GM19397 (cell line): ENCODE measurements at regions not wholly inside any gene's neighbourhood (a gene's known extent, or its start where the extent isn't known, plus 50 kb on each side); places are given as distances from the start of the nearest gene placed in this dataset.

Source experiments
- ATAC-seq: cut with Tn5 transposase; IDR thresholded peaks from one replicate; pipeline ENCODE4 v1.9.1; 2021; ENCODE audit warnings: mild to moderate bottlenecking, moderate library complexity; ENCODE audit not compliant: unreplicated experiment

DNA sequence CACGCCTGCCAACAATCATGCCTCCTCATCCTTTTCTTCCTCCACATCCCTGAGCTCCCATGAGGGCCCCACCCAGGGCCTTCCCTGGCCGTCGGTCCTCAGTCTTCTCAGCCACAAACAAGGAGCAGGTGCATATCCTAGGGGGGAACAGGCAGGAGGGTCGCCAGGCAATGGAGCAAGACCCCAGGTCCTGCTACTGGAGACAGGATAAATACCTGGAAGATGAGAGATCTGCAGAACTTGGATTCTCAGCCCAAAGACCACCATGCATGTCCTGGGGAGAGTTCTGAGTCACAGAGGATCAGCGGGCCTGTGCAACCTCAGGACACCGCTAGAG is 344.7 kb upstream of the TSHZ3 start:
- ATAC-seq, result no peak

DNA sequence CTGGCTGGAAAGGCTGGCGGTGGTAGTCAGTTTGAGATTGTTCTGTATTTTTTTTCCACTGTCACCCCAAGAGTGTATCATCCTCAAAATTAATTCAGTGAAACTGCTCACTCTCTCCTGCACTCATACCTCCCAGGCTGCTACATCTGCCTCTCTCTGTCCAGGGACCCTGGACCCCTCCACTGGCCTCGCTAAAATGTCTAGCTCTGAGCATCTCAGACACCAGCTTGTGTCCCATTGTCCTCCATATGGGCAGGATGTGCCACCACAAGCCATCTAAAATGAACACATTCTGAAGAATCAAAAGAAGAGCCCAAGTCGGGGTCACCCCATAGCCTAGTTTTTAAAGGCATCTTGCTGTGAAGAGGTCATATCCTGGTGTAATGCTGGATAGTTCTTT is 345.5 kb upstream of the TSHZ3 start:
- no peak for ATAC-seq

DNA sequence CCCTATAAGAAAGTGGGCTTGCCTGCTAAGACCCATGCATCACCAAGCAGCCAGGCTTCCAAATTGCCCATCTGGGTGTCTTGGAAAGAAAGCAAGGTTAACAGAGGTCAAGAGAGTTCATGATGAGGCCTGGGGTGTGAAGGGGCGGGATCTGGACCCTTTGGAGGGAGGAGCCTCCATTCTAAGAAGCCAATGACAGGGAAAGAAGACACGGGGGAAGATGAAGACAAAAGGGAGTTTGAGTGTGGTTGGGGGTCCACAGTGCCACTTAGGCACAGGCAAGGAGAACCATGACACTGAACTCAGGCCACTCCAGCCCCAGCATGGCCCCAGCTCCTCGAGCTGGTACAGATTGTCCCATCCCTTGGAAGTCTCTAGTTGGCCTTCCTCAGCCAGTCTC is 350.2 kb upstream of the TSHZ3 start:
- ATAC-seq, result no peak

DNA sequence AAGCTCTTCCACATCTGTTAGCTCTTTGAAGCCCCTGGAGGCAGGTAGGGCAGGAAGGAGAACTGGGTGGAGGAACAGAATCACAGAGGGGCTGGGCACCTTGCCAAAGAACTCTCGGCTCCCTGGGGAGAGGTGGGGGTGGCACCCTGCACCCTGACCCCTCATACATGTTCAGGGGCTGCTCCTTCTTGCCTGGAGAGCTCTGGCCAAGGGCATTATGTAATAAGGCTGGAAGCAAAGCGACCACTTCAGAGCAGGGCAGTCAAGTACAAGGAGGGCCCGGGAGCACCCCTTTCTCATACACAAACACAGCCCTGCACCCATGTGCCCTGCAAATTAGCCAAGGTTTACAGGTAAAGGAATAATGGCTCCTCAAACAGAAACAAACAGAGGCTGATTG is 351.9 kb upstream of the TSHZ3 start:
- no peak for ATAC-seq

DNA sequence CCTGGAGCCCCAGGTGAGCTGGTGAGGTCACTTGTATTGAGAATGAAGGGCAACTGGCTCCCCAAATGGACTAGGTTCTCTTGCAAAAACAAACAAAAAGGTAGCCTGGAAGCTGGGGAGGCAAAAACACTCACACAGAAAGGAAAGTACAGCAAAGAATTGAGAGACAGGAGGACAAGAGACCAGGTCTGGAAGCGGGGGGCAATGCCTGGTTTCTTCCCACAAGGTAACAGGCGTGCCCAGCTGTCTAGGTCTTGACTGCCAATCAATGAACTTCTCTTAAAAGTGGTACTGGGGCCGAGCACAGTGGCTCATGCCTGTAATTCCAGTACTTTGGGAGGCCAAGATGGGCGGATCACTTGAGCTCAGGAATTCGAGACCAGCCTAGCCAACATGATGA is 356.4 kb upstream of the TSHZ3 start:
- no peak for ATAC-seq

DNA sequence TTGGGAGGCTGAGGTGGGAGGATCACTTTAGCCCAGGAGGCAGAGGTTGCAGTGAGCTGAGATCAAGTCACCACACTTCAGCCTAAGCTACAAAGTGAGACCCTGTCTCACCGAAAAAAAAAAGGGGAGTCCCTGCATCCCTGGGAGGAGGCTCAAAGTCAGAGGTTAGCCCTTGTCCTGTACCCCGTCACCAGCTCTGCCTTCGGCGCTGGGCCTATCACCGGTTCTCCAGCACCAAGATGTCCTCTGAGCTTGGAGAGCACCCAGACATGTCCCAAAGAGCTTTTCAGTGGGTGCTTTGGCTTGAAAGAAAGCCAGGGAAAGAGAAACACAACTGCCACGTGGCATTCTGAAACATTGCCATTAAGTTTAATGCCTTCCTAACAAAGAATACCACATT is 356.9 kb upstream of the TSHZ3 start:
- ATAC-seq, result no peak

DNA sequence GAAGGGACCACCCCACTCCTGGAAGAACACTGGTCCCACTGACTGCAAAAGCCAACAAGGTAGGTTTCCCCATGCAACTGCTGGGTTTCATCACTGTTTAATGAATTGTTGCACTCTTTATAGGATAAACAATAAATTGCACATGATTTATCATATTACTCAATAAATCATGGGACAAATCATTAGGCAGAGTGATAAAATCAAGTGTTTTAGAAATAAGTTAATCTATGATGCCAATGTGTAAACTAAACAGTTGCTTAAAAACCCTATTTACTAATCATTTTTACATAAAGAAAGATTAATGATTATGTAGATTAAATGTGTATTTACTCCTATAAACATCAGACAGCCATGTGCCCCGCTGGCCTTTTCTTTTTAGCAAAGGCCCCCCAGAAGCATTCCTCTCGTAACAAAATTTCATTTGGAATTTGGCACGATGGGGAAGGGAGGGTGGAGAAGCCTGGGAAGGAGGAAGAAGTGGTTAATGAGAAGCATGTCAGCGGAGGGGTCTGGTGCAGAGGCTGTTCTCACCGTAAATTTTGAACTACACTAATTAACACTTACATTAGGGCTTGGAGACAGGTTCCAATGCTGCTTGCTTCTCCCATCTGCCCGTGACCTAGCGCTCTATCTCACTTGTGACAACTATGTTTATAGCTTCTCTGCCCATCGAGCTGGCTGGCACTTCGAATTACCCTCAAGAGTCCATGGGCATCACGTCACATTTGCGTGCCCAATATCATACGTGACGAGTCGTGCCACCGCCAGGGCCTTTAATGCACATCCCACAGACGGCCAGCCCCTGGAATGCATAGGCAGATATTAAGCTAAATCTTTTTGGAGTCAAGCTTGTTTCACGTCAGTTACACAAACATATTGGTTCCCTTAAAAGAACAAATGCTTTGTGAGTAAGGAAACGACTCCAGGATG is 357.7 kb upstream of the TSHZ3 start:
- ATAC-seq, result no peak

DNA sequence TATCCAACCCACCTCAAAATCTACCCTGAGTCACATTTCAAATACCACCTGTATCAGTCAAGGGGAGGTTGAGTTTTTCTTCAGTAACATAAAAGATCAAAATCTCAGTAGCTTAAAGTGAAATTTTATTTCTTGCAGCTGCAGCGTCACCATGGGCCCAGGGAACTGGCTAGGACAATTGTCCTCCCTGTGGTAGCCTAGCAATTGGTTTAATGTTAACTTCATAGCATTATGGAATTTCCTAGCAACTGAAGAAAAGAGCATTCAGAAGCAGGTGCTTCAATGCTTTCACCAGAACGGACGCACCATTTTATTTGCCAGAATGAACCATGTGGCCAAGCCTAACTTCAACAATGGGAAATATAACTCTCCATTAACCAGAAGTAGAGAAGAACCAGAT is 359.3 kb upstream of the TSHZ3 start:
- no peak for ATAC-seq

DNA sequence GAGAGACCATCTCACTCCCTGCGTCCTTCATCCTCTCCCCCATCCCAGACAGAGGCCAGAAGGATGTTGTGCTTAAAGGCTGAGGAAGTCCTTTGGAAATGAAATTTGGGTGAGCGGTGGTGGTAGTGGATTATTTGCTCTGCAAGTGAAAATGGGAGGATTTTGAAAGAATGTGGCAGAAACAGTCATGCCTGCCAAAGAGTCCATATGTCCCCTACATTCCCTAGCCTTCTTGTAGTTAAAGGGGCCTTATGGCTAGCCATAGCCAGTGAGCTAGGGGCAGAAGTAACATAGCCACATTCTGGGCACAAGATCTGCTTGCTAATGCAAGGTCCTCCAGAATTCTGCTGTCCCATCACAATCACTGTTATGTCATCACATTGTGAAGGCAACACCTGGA is 360.2 kb upstream of the TSHZ3 start:
- ATAC-seq, result no peak

DNA sequence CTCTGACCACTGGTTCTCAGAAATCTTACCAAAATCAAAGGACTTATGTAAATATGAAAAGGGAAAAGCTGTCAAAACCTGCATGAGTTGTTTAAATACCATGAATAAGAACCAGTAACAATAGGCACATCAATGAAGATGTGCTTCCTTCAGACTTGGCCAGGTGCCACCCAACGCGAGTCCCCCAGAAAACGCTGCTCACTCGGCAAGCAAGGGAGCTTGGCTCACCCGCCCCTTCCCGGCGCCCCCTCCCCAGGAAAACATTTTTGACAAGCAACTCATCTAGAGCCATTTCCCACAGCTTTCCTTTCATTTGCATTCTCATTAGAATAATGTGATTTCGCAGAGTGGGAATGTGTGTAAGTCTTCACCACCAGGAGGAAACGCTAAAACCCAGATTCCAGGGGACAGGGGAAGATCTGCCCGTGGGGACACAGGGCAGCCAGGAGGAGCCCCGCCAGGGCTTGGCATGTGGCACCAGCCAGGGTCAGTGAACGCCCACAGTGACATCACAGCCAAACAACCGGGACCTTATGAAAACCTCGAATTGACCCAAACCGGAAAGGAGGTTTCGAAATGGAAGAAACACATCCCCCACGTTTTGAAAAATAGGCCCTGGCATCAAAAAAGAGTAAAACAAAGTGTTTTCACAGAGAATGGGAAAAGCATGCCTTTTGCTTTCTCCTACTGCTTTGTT is 366.2 kb upstream of the TSHZ3 start:
- no peak for ATAC-seq

DNA sequence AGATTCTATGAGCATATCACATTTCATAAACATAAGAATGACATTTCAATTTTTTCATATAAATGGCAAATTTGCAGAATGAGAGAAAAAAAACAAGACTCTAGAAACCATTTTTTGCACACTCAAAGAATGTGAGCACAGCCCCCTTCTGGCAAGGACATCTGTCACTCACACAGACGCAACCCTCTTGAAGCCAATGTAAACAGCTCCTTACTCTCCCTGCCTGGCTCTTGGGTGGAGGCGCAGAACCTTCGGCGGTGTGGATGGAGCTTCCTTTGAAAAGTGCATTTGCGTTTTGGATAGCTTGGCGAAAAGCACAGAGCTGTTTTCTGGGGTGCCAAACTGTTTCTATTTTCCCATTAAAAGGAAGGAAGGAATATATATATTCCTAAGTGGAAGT is 367.6 kb upstream of the TSHZ3 start:
- ATAC-seq, result no peak

DNA sequence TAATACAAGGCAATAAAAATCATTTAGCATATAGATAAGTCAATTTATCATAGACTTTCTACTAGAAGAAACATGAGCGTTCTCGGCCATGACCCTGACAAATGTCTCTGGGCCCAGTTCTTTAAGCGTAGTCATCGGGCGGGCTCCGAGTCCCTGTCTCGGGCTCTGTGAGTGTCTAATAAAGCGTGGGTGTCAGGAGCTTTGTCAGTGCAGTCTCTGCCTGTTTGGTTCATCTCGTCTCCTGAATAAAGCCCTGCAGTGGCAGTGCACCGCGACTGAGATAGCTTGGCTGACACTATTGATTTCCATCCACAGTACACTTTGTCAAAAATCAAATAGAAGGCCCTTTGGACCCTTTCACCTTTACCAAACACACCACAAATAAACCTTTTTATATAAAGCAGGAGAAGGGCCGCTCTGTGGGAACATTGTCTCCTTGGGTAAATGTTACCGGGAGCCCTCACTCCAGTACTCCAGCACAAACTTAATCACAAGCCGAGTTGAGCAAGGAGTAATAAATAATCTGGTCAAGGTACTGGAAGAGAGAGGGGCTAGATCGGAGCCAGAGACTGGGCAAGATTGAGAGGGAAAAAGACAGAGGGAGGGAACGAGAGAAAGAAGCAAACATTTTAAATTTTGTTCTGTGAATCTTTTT is 368.2 kb upstream of the TSHZ3 start:
- ATAC-seq, result no peak

DNA sequence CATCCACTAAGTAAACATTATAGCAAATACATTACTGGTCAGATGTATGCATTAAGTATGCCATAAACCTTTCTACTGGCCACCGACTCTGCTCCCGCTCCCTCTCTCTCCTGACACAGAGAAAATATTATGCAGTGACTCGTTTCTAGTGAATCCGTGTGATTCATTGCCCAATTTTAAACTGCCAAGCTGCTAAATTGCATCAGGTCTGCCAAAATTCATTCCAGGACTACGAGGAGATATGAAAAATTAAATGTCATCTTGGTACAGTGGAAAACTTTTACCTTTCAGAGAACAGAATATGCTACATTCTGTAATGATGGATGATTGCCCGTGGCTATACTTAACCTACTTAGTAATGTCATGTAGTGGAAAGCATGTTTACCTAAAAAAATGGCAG is 368.8 kb upstream of the TSHZ3 start:
- no peak for ATAC-seq

DNA sequence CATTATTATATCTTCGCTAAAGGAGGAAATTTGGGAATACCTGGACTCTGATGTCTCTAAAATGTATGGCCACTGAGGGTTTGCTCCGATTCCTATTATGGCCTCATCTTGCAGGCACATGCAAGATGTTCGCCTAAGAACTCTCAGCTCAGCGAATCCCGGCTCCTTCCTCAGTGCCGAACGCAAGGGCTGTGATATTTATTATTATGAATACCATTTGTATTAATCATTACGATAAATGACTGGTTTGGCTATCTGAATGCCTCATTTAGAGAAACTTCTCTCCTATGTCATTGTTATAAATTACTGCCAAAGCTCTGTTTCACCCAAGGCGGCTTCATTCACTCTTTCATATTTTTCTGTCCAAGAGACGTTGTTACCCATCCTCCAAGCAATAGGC is 369.7 kb upstream of the TSHZ3 start:
- no peak for ATAC-seq

DNA sequence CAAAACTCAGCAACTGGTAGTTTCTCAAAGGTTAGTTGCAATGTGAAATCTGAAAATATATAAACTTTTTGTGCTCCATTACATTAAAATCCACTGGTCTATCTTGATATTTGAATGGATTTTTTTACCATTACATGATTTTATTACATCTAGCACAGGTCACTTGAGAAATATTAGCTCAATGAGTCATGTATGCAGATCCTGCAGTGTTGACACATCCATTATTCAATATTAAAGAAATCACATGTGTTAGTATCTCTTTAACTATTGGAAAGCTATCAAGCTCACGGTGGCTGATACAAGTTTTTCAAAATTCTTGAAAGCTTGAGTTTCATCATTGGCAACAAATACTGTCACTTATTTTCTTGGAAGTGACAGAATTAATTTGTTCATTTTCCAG is 373.9 kb upstream of the TSHZ3 start:
- no peak for ATAC-seq

DNA sequence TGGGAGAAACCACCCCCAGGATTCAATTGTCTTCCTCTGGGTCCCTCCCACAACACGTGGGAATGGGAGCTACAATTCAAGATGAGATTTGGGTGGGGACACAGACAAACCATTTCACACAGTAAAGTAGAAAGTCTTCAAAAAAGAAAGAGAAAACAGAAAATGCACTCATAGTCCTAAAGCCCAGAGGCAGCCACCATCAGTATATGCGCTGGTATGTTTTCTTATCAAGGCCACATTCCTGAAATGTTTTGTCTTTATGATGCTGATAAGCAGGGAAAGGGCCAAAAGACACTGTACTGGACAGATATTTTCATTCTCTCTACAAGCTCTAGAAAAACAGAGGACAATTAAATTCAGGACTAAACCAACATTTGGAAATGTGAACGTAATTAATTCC is 375.8 kb upstream of the TSHZ3 start:
- ATAC-seq, result no peak

DNA sequence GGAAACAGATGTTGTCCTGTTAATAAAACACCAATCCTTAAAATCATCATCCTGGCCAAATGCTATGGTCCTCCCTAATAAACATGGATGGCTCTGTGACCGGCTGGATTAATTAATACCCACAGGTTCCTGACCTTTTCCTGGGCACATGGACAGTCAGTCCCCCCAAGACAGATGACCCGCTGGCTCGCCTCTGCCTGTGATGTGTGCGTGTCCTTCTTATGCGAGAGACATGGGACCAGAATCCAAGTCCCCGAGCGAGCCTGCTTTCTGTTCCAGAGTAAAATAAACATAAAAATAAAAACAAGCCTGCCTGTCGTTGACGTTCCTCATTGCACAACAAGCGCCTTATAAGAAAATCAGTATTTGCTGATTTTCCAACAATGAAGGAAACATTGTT is 378.3 kb upstream of the TSHZ3 start:
- no peak for ATAC-seq

DNA sequence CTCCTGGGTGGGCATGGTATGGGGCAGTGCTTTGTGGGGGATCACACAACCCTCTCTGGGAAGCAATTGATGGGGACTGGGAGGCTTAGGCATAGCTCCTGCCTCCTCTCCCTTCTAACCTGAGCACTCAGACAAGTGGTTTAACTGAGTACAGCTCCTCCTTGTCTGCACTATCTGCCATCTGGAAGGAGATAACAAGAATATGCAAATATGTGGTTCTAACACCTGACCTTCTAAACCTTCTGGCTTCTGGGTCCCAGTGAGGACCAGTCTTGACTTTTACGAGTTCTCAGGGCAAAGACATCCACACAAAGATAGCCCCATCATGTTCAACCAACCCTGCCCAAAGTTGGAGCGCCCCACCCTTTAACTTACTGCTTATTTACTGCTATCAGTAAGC is 381.0 kb upstream of the TSHZ3 start:
- no peak for ATAC-seq

DNA sequence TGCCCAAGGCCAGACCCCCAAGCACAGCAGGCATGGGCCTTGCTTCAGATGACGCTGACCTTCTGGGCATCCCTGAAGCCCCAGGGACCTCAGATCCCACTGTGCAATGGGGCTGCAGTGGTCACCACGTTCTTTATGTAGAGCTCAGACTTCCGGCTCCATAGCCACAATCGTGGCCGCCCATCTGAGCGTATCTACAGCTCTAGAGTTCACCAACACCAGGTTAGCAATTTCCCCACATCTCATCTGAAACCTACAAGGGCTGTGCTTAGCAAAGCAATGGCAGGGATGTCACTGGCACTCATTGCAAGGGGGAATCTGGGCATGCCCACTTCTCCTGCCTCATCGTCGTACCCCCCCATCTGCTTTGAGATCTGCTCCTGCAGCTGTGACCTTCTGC is 384.4 kb upstream of the TSHZ3 start:
- no peak for ATAC-seq

DNA sequence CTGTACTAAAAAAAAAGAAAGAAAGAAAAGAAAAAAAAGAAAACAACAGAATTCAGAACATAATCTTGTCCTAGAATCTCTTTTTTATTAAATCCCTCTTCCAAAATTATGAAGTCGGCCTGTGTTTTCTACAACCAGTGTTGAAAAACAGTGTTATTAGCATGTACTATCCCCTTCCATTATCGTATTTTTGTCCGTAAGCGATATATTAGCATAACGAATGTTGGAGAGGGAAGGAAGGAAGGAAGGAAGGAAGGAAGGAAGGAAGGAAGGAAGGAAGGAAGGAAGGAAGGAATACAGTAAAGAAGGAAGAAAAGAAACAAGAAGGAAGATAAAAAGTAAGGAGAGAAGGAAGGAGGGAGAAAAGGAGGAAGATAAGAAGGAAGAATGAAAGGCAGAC is 393.0 kb upstream of the TSHZ3 start:
- no peak for ATAC-seq

DNA sequence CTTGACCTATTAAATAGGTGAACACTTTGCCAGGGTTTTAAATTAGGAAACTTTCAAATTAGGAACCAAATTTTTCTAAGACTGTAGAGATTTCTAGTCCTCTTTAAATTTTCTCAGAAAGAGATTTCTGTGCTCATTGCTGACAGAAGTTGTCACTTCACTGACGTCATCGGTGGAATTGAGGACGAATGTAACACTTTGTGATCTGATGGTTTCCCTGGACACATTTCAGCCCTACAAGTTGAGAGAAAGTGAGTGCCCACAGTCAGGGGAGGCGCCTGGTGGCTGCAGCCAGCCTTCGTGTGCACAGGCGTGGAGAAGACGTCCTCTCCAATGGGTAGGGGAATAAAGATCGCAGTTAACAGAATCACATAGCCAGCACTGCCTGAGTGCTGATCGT is 396.5 kb upstream of the TSHZ3 start:
- ATAC-seq, result no peak

DNA sequence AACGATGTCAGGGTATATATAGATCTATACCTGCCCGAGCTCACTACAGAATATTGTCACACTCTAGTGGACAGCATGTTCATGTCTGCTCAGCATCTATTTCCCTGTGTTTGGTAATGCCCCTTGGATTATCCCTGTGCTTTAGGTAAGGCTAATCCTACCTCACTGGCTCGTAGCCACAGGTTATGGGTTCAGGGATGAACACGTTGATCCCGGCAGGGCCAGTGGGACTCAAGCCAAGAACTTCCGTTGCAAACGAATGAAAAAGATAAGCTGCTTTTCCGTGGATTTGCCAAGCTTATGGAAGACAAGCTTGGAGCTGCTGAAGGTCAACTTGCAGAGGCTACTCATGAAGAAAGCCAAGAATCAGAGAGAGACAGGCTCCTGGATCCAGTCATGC is 400.0 kb upstream of the TSHZ3 start:
- no peak for ATAC-seq
